ENCODE measurements at regions not wholly inside any gene's neighbourhood (a gene's known extent, or its start where the extent isn't known, plus 50 kb on each side); places are given as distances from the start of the nearest gene placed in this dataset.
"Not testable (repeated sequence)": the region's sequence is repeated elsewhere in the genome, so short reads cannot be mapped to it uniquely, and the experiment has no call there.

DNA sequence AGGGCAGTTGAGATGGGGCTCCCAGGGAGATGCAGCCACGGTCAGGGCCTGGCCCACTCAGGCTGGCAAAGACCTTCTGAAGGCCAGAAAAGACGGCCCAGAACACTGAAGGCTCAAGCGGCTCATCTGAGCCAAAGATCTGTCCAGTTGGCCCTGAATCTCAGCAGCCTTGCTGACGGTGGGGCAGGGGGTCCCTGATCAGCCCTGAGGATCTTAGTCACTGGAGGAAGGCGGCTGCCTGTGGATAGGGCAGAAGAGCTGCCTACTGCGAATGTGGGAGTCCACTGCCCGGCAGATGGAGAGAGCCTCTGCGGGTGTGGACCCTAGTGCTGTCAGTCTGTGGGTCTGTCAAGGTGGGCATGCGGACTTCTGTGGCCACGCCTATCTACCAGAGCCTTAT is 1738.2 kb downstream of the TP53TG3F start:
- DNase-seq: no peak

DNA sequence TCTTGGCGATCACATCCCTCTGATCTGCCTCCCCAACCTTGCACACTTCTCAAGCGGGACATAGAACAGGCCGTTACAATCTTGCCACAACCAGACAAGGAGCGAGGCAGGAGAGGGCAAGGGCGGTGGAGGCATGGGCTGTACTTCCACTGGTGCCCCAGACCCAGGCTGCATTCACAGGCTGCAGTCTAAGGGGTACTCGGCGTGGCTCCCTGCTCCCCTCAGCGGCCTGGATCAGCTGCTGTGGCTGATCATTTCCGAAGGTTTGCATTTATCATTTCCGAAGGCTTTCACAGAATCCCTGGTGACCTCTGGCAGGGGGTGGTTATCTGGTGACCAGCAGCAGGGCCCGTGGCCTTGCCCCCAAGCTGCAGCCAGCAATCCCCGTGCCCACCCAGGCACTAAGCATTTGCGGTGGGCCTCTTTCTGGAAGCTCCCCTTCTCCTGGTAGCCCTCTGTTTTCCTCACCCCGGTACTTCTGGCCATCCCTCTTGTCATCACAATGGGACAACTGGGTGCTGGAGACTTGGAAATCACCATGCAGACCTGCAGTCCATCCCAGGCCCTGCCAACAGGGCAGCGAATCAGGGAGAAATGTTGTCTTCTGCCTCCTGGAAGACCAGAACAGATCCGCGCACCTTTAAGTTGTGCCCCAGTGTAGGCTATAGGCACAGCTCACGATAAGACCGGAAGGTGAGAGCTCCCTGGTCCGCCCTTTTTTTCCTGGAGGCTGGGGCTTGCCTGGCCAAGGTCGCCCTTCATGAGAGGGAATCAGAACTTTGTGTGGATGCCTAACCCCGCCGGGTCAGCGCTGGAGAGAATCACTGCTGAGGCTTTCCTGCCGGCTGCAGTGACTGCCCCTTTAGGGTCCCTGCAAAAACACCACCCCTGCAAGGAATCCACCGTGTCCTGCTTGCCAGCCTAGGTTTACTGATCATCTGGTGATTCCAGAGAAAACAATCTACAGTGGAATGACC is 1739.1 kb downstream of the TP53TG3F start:
- DNase-seq: no peak

DNA sequence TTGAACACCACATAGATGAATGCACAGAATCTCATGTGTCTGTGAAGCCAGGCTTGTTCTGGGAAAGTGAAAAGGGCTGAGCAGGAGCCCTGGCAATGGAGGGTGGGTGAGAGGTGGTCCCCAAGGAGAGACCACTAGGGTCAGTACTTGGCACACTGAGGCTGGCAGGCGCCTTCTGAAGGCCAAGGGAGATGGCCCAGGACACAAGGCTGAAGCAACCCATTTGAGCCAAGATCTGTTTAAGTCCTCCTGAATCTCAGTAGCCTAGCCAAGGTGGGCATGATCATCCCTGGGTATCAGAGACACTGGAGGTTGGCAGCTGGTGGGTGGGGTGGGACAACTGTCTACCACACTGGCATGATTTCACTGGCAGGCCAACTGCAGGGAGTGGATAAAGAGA is 1741.2 kb downstream of the TP53TG3F start:
- no peak for DNase-seq

DNA sequence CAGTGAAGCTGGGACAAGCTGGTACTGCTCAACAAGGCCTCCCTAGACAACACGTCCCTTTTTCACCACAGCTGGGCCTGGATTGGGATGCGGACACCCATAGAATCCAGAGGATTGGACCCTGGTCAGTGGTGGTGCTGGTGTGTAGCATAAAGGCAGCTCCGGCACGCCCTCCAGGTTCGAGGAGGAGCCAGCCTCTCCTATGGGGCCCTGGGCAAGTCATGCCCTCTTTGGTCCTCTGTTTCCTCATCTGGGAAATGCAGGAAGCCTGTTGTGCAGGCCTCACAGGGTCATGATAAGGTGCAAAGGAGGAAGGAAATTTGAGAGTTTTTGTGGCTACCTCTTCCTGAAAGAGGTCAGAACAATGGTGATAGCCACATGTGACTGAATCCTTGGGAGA is 1741.7 kb downstream of the TP53TG3F start:
- DNase-seq: no peak

DNA sequence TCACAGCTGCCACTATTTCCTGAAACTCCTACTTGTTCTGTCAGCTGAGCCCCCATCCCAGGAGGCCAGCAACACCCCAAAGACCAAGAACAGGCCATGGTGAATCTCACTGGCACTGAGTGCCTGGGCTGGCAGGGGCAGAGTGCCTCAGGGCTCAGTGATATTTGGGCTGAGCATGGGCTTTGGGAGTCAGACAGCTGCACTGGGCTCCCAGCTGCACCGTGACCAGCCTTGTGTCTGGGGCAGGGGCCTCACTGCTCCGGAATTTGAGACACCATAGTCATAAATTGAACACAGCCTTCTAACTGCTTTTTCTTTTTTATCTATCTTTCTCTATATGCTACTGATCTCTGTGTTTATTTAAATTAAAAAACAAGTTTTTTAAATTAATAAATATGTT is 1744.2 kb downstream of the TP53TG3F start:
- DNase-seq: no peak

DNA sequence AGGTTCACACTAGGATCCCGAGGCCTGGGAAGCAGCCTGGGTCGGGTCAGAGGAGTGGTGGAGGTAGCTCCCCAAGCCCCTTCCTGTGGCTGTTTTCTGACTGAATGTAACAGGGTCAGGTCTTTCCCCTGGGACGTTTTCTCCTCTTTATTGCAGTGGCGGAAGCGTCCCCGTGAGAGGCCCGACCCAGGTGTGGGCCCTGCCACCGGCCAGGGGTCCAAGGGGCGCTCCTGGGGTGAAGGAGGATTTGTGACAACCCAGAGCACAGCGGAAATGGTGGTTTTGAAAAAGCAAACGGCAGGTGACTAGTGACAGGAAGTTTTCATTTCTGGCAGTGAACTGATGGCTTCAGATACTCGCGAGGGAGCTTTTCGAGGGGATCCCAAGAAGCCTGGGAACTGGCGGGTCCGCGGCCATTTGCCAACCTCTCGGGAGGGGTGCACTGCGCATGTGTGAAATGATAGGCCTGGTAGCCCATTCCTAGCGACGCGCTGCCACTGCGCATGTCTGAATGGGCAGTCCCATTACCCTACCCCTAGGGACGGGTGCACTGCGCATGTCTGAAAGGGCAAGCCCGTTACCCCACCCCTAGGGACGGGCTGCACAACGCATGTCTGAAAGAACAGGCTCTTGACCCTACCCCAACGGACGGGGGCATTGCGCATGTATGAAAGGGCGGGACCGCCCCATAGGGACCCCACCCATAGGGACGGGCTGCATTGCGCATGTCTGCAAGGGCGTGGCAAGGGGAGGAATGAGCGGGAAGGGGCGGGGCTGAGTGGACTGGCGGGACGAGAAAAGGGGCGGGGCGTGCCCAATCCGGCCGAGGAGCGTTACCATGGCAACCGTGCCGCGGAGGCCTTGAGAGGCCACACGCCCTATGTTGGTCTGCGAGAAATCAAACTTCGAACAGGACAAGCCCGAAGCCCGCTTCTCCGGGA is 1747.9 kb downstream of the TP53TG3F start:
- no peak for DNase-seq

DNA sequence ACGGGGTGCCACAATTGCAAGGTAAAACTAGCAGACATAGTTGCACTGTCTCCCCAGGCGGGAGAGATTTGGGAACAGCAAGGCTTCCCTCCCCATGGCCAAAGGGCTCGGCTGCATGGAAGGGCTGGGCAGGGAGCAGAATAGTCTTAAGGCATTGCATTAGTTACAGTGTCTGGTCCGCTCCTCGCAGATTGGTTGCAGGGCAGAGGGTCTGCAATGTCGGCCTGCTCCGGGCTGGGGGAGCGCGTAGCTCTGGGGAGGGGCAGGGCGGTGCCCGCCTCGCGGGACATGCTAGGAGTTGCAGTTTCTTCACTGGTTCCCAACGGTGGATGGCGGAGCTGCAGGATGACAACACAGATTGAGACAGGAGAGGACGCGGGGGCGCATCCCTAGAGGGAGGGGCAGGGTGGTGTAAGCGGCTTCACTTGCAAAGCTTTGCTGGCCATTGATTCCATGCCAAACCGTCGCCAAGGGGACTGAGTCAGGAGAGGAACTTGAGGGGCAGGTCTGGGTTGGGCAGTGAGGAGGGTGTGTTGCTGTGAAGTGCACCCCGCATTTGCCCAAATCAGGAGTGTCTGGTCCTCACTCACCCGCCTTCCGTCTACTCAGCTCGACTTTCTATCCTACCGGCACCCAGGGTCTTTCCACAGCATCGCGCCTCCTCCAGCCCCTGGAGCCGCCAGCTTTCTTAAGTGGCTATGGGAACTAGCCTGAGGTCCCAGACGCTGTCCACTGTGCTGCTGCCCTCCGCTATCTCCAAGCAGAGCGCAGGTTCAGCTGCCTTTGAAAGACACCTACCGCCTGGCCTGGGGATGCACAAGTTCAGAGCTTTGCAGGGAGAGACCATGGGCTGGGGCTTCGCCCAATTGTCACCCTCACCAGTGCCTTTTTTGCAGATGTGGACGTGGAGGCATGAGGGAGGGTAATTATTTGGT is 1748.9 kb downstream of the TP53TG3F start:
- no peak for DNase-seq

DNA sequence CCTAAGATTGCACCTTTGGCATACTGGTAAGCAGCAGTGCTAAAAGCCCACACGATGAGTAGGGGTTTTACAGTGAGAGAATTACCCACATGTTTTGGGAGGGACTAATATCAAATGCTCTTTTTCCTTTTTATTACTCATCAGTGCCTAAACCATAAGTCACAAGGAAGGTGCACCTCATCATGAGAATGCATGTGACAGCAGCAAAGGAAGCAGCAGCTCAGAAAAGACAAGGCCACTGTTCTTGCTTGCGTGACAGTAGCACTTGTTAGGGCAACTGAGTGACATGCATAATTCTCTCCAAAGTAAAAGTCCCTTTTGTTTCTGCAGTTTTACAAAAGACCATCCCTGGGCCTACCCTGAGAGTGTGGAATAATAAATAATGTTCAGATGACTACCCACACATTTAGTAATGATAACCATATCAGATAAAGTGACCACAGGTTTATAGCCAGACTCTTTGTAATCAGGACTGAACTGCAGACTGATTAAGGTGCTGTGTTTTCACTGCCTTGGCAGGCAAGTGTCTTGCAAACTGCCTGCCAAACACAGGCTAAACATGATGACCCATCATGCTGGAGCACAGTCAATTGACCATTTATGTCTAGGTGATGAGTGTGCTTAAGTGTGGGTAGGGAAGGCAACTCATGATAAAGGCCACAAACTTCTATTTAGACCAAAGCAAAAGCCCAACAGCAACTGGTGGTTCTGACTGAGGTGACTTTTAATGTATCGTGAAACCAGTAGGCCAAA is 1751.4 kb downstream of the TP53TG3F start:
- no peak for DNase-seq

DNA sequence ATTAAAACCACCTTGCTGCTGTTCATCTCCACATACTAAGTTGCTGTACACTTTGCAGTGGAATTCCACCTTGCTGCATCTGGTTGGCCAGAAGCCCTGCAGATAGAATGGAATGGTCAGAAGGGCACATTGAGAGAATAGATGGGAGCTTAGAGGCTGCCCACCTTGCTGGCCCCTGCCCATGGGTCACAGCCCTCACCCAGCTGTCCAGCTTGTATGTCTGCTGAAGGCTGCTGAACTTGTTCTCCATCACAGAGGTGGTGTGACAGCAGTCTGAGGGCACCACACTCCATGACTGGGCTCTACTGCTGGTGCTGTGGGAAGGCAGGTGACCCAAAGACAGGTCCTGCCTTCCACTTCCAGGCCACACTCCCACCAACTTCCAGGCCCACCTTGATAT is 1755.4 kb downstream of the TP53TG3F start:
- DNase-seq: no peak

DNA sequence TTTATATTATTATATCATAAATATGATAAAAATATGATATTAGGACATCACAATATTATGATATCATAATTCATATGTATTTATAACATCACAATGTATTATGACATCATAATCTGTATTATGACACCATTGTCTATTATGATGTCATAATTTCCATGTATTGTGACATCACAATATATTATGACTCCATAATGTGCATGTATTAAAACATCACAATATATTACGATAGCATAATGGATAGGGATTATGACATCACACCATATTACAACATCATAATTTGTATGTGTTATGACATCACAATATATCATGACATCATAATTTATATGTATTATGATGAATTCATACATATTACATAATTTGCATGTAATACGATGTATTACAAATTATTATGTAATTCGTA is 1755.9 kb downstream of the TP53TG3F start:
- no peak for DNase-seq

DNA sequence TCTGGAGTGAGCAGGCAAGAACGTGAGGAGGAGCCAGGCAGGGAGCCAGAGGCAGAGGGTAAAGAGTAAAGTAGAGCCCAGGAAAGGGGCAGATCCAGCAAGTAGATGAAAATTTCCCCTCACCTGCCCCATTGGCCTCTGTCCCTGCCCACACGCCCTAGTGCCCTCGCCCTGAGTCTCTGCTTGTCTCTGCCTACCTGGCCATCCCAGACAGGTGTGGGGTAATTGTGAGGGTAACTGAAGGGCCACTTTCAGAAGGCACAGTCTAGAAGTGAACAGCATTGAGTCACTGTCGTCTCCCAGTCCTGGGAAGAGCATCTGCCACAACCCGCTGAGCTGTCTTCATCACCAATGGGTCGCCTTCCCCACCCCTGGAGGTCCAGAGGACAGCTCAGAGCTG is 1756.8 kb downstream of the TP53TG3F start:
- not testable (repeated sequence) for DNase-seq

DNA sequence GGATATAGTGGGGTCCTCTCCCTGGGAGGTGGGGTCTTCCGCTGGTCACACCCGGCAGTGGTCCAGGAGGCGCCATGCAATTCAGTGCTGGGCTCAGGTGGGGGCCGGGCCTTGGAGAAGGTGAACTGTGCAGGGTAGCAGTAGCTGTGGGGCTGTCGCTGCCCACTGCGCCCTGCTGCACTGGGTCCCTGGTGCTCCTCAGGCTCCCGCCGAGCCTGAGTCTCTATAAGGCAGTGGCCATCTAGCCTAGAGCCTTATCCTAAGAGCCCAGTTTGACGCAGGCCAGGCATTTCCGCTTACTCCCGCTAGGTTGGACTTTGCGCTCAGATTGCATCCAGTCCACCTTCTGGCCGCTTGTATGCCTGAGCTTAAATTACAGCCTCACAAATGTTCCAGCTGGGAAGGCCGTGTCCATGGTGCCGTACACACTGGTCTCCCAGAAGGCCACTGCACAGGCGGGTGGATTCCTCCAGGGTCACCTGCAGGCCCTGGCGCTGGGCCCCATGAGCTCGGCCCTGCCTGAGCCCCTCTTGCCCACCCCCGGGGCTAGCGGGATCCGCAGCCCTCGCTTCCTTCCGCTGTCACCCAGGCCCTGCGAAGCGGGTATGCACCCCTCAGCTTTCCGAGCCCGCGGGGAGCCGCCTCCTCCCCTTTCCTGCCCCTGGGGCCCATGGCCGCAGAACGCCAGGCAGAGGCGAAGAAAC is 1762.2 kb downstream of the TP53TG3F start:
- DNase-seq: no peak

DNA sequence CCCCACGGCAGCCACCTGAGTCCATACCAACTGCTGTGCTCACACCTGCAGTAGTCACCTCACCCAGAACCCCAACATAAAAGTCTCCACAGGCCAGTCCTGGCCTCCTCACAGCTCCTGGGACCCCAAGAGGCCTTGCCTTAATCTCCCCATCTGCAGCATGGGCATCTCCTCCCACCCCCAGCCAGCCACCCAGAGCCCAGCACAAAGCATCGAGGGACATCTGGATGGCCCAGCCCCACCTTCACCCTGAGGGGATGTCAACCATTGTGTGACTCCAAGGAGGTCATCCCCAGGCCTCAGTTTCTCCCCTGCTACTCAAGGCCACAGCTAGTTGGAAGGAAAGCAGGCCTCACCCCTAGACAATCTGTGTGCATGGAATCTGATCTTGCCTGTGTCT is 1775.3 kb downstream of the TP53TG3F start:
- no peak for DNase-seq

DNA sequence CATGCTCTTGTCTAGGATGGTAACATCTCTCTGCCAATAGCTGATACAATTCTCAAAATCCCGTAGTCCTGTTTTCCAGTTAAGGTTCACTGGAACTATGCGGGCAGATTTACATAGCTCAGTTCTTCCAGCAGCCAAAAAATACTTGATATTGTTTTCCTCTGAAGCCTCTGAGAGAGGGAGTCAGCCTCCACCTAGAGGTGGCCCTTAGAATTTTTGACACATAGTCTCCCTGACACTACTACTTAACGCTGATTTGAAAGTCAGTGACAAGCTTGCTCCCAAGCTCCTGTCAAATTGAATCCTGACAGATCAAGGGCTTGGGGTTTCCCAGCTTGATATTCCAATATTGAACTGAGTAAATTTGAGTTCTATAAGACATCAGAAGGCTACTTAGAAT is 1780.1 kb downstream of the TP53TG3F start:
- DNase-seq: no peak

DNA sequence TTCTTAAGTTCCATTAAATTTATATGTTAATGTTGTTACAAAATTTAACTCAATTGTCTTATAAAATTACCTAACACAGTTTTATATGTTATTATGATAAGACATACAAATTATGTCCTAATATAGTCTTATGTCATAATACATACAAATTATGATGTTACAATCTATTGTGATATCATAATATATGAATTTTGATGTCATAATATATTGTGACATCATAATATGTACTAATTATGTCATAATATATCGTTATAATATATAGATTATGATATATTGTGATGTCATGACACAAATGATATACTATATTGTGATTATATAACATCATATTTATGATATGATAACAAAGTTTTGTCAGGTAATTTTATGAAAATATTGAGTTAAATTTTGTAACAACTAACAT is 1789.6 kb downstream of the TP53TG3F start:
- no peak for DNase-seq

DNA sequence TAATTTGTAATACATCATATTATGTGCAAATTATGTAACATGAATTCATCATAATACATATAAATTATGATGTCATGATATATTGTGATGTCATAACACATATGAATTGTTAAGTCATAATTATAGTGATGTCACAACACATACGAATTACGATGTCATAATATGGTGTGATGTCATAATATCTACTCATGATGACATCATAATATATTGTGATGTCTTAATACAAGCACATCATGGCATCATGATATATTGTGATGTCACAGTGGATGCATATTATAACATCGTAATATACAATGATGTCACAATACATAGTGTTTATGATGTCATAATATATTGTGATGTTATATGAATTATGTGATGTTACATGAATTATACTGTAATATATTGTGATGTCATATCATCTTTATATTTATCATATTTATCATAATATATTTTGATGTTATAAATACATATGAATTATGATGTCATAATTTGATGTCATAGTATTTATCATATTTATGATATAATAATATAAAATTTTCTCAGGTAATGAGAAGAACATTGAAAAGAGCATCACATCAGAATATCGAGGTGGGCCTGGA is 1793.0 kb downstream of the TP53TG3F start:
- peak; percentile 0 for DNase-seq

DNA sequence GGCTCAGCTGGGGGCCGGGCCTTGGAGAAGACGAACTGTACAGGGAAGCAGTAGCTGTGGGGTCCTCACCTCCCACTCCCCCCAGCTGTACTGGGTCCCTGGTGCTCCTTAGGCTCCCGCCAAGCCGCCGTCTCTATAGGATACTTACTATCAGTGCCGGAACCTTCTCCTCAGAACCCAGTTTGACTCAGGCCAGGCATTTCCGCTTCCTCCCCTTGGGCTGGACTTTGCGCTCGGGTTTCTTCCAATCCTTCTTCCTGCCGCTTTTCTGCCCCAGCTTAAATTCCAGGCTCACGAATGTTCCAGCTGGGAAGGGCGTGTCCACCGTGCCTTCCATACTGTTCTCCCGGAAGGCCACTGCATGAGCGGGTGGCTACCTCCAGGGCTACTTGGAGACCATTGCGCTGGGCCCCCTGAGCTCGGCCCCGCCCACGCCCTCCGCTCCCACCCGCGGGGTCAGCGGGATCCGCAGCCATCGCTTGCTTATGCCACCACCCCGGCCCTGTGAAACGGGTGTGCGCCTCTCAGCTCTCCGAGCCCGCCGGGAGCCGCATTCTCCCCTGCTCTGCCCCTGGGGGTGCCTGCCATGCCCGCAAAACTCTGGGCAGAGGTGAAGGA is 1795.9 kb downstream of the TP53TG3F start:
- no peak for DNase-seq

DNA sequence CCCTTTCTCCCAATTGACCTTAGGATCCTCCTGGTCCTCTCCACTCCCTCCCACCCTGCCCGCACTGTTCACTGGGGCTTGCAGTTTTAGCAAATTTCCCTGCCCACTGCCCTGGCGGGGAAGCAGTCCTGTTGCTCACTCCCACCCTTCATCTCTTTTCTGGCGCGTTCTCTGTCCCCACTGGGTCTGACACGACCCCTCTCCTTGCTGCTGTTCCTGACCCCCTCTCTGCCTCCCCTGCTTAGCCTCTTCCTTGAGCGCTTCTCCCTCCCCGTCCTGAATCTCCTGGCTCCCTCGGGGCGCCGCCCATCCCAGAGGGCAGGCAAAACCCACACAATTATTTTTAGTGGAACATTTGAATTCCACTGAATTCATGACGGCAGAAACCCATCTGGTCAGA is 1796.4 kb downstream of the TP53TG3F start:
- DNase-seq: no peak

DNA sequence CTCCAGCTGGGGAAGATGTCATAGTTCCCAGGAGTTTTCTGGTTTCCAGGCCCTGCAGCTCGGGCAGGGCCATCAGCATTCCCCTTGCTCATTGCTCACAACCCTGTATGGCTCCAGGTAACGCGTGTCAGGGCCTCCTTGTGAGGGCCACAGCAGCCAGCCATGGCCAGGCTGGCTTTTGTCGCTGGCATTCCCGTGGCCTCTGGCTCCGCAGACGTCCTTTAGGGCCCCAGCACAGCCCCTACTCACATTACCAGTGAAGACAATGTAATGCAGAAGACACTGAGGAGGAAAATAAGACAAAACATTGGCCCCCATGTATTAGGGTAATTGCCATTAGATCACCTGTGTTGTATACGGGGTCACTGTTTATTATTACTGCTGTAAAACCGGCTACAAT is 1799.0 kb downstream of the TP53TG3F start:
- DNase-seq: no peak

DNA sequence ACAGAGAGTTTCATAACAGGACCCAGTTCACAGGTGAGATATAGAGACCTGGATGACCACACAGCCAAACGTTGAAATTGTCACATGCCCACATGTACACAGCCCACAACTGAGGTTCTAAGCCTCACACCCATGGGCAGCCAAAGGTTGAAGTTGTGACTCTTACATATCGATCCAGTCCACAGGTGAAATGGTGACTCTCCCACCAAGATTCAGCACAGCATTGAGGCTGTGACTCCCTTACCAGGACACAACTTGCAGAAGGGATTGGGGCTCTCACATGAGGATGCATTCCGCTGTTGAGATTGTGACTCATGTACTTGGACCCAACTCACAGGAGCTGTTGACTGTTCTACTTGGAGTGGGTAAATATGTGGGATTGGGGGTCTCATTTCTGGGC is 1836.4 kb downstream of the TP53TG3F start:
- DNase-seq: no peak
